ENCODE measurements at regions not wholly inside any gene's neighbourhood (a gene's known extent, or its start where the extent isn't known, plus 50 kb on each side); places are given as distances from the start of the nearest gene placed in this dataset.

DNA sequence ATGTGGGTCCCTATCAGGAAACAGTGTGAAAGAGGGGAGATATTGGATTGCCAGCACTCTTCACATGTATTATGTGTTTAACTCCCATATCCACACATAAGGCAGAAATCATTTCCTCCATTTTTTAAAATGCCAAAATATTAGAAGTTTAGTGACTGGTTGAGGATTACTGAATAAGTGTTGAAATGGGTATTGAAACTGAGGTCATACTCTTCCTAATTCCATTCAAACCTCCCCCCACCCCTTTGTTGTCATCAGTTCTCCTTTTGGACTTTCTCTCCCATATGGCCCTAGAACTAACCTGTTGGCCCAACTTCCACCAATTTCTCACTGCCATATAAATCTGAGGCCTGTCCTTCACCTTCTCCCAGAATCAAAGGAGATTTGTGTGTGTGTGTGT lies 81.6 kb downstream of the EVX1 start:
- TF ChIP-seq, protein P1, sequence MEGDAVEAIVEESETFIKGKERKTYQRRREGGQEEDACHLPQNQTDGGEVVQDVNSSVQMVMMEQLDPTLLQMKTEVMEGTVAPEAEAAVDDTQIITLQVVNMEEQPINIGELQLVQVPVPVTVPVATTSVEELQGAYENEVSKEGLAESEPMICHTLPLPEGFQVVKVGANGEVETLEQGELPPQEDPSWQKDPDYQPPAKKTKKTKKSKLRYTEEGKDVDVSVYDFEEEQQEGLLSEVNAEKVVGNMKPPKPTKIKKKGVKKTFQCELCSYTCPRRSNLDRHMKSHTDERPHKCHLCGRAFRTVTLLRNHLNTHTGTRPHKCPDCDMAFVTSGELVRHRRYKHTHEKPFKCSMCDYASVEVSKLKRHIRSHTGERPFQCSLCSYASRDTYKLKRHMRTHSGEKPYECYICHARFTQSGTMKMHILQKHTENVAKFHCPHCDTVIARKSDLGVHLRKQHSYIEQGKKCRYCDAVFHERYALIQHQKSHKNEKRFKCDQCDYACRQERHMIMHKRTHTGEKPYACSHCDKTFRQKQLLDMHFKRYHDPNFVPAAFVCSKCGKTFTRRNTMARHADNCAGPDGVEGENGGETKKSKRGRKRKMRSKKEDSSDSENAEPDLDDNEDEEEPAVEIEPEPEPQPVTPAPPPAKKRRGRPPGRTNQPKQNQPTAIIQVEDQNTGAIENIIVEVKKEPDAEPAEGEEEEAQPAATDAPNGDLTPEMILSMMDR (conservative IDR thresholded peaks at IDR 0.05; ENCODE audit: low read length), result no peak
- no peak for TF ChIP-seq EZH2phosphoT487 (IDR thresholded peaks at IDR 0.05; ENCODE audit: borderline replicate concordance)
